HUES48 (cell line): ENCODE measurements at regions not wholly inside any gene's neighbourhood (a gene's known extent, or its start where the extent isn't known, plus 50 kb on each side); places are given as distances from the start of the nearest gene placed in this dataset.
"Not testable (repeated sequence)": the region's sequence is repeated elsewhere in the genome, so short reads cannot be mapped to it uniquely, and the experiment has no call there.

Experiments used
- H3K27ac ChIP-seq: one replicate; pipeline ENCODE4 v1.7.0; 2013; ENCODE audit warnings: low read depth, low read length, inconsistent platforms
- H3K27me3 ChIP-seq: 2 replicates; pipeline ENCODE4 v1.6.1; 2013; ENCODE audit warnings: mild to moderate bottlenecking, low read length; ENCODE audit not compliant: control insufficient read depth, insufficient read depth
- H3K36me3 ChIP-seq: 2 replicates; pipeline ENCODE4 v1.6.1; 2013; ENCODE audit warnings: low read length; ENCODE audit not compliant: control insufficient read depth, insufficient read depth
- H3K4me1 ChIP-seq: 2 replicates; pipeline ENCODE4 v1.6.1; 2013; ENCODE audit warnings: mild to moderate bottlenecking, low read length; ENCODE audit not compliant: control insufficient read depth, insufficient read depth
- H3K4me3 ChIP-seq: 2 replicates; pipeline ENCODE4 v1.5.1; 2013; ENCODE audit warnings: mild to moderate bottlenecking, low read depth, low read length
- H3K9ac ChIP-seq: 2 replicates; pipeline ENCODE4 v1.6.1; 2013; ENCODE audit warnings: mild to moderate bottlenecking, low read depth, low read length, moderate library complexity
- H3K9me3 ChIP-seq: 2 replicates; pipeline ENCODE4 v1.6.1; 2013; ENCODE audit warnings: low read length; ENCODE audit not compliant: control insufficient read depth, insufficient read depth

GRCh38 chr2:83368461-83368860 is 1090.6 kb downstream of the SUCLG1 start:
- no peak overlapping the region for H3K4me3 ChIP-seq
- H3K27ac ChIP-seq = no peak overlapping the region
- no peaks in the 10 kb centered on the region for H3K36me3 ChIP-seq
- no peaks in the 10 kb centered on the region for H3K27me3 ChIP-seq
- no peak overlapping the region for H3K9ac ChIP-seq
- H3K4me1 ChIP-seq = no peaks in the 10 kb centered on the region
- no peaks in the 10 kb centered on the region for H3K9me3 ChIP-seq

GRCh38 chr2:83365476-83365875 is 1093.6 kb downstream of the SUCLG1 start:
- H3K9ac ChIP-seq = no peak overlapping the region
- H3K36me3 ChIP-seq = no peaks in the 10 kb centered on the region
- no peak overlapping the region for H3K27ac ChIP-seq
- no peak overlapping the region for H3K4me3 ChIP-seq
- no peaks in the 10 kb centered on the region for H3K27me3 ChIP-seq
- H3K4me1 ChIP-seq = no peaks in the 10 kb centered on the region
- H3K9me3 ChIP-seq = no peaks in the 10 kb centered on the region

- H3K9me3 ChIP-seq = no peaks in the 10 kb centered on the region
- H3K4me3 ChIP-seq = no peak overlapping the region
- no peak overlapping the region for H3K27ac ChIP-seq
- no peaks in the 10 kb centered on the region for H3K4me1 ChIP-seq
- no peaks in the 10 kb centered on the region for H3K36me3 ChIP-seq
- H3K27me3 ChIP-seq = no peaks in the 10 kb centered on the region
- no peak overlapping the region for H3K9ac ChIP-seq
Measured at GRCh38 chr2:83364264-83364663, 1094.8 kb downstream of the SUCLG1 start.

- H3K27me3 ChIP-seq, H3K9ac ChIP-seq, H3K4me1 ChIP-seq, H3K9me3 ChIP-seq, H3K27ac ChIP-seq, H3K4me3 ChIP-seq, H3K36me3 ChIP-seq: not testable (repeated sequence)
Measured at GRCh38 chr2:83363138-83363537, 1095.9 kb downstream of the SUCLG1 start.

GRCh38 chr2:83359336-83359735 is 1099.7 kb downstream of the SUCLG1 start:
- Histone ChIP-seq H3K4me1 (no peaks in the 10 kb centered on the region), H3K9ac (no peak overlapping the region), H3K4me3 (no peak overlapping the region), H3K27ac (no peak overlapping the region), H3K9me3 (no peaks in the 10 kb centered on the region), H3K27me3 (no peaks in the 10 kb centered on the region), H3K36me3 (no peaks in the 10 kb centered on the region)

- Histone ChIP-seq H3K4me3 (no peak overlapping the region), H3K27me3 (no peaks in the 10 kb centered on the region), H3K4me1 (no peaks in the 10 kb centered on the region), H3K36me3 (no peaks in the 10 kb centered on the region), H3K9me3 (peaks cover 8% of the 10 kb centered on the region), H3K9ac (no peak overlapping the region), H3K27ac (no peak overlapping the region)
Measured at GRCh38 chr2:83342860-83343329, 1116.2 kb downstream of the SUCLG1 start.

- Histone ChIP-seq H3K4me1 (no peaks in the 10 kb centered on the region), H3K4me3 (no peak overlapping the region), H3K27ac (no peak overlapping the region), H3K9me3 (no peaks in the 10 kb centered on the region), H3K36me3 (no peaks in the 10 kb centered on the region), H3K9ac (no peak overlapping the region), H3K27me3 (no peaks in the 10 kb centered on the region)
Measured at GRCh38 chr2:83340424-83340823, 1118.7 kb downstream of the SUCLG1 start.

GRCh38 chr2:83339942-83340341 is 1119.1 kb downstream of the SUCLG1 start:
- not testable (repeated sequence) for H3K27ac ChIP-seq, H3K27me3 ChIP-seq, H3K9me3 ChIP-seq, H3K4me1 ChIP-seq, H3K4me3 ChIP-seq, H3K36me3 ChIP-seq, H3K9ac ChIP-seq

- Histone ChIP-seq H3K36me3 (no peaks in the 10 kb centered on the region), H3K9ac (no peak overlapping the region), H3K27me3 (no peaks in the 10 kb centered on the region), H3K9me3 (no peaks in the 10 kb centered on the region), H3K4me3 (no peak overlapping the region), H3K27ac (no peak overlapping the region), H3K4me1 (no peaks in the 10 kb centered on the region)
Measured at GRCh38 chr2:83331810-83332209, 1127.3 kb downstream of the SUCLG1 start.

GRCh38 chr2:83323038-83323437 is 1136.0 kb downstream of the SUCLG1 start:
- Histone ChIP-seq H3K27me3 (no peaks in the 10 kb centered on the region), H3K27ac (no peak overlapping the region), H3K36me3 (no peaks in the 10 kb centered on the region), H3K9ac (no peak overlapping the region), H3K4me1 (no peaks in the 10 kb centered on the region), H3K9me3 (no peaks in the 10 kb centered on the region), H3K4me3 (no peak overlapping the region)

- H3K9ac ChIP-seq = no peak overlapping the region
- H3K9me3 ChIP-seq = no peaks in the 10 kb centered on the region
- H3K27me3 ChIP-seq = no peaks in the 10 kb centered on the region
Measured at GRCh38 chr2:83320053-83320452, 1139.0 kb downstream of the SUCLG1 start.

More at GRCh38 chr2:83320053-83320452, 1139.0 kb downstream of the SUCLG1 start:
- no peaks in the 10 kb centered on the region for H3K4me1 ChIP-seq
- no peak overlapping the region for H3K4me3 ChIP-seq
- no peaks in the 10 kb centered on the region for H3K36me3 ChIP-seq
- no peak overlapping the region for H3K27ac ChIP-seq
